ENCODE measurements at regions not wholly inside any gene's neighbourhood (a gene's known extent, or its start where the extent isn't known, plus 50 kb on each side); places are given as distances from the start of the nearest gene placed in this dataset.

- no peak for DNase-seq
Measured at GRCh38 chr7:118298771-118299170, 74.3 kb downstream of the ANKRD7 start.

GRCh38 chr7:118300177-118300576 is 75.7 kb downstream of the ANKRD7 start:
- no peak for DNase-seq

- DNase-seq = no peak
Measured at GRCh38 chr7:118304100-118304499, 79.6 kb downstream of the ANKRD7 start.

DNA sequence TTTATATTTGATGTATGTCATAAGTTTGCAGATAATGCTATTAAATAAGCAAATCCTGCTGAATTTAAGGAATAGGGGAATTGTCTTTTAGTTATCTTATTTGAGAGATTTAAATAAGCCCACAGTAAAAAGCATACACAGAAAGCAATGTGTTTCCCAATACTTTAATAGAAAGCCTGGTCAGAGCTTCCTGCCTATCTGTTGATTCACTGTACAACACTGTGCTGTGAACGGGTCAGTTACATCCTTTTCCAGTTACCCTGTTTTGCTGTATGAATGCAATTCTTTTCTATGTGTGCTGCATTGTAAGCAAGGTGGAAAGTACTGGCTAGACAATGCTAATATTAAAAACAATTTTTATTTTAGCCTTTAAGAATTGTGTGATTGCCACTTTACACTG is 81.2 kb downstream of the ANKRD7 start:
- no peak for DNase-seq

GRCh38 chr7:118306771-118307170 is 82.3 kb downstream of the ANKRD7 start:
- no peak for DNase-seq

DNA sequence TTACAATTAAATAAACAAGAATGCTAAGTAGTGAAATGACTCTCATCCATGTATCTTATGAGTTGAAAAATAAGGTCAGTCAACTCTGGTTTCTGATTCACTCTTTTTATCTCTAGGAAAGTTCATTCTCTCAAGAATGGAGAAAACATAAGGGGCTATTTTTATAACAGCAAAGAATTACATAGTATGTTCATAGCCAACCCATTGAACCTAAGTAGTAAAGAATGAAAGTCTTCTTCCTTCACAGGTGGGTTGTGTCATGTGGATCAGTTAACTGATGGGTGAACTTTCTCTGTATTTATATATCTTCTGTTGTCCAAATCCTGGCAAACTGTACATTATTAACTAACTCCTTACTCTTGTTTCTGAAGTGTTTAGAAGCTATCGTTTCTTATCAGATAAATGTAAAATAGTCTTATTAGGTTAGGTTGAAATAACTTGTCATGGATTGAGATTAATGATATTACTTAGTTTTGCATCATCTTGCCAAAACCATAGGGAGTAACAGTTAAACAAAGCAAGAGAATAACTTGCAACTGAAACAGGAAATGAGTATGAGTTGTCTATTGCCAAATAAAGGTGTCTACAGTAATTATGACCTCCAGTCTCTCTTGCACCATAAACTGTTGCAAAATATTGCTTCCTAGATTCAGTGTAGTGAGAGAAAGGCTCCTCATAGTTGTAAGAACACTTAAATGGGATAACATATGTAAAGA is 86.8 kb downstream of the ANKRD7 start:
- peak; percentile 1 for DNase-seq

GRCh38 chr7:118312051-118312450 is 87.5 kb downstream of the ANKRD7 start:
- DNase-seq = no peak

DNA sequence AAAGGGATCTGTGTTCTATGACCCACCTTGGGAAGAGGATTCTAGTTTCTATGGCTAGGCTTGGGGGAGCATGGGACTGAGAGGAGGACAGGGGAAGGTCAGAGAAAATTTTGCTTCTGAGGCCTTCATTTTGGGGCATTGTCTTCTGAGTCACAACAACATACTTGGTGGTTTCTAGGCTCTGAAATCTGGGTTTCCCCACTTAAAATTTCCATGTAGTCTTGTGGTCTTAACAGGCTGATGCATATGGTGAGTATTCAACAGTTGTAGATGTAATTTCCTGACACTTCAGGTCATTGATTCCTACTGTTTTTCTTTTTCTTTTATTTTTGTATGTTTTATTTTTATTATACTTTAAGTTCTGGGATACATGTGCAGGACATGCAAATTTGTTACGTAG is 88.5 kb downstream of the ANKRD7 start:
- DNase-seq = no peak

GRCh38 chr7:118324790-118325449 is 100.4 kb downstream of the ANKRD7 start:
- DNase-seq = no peak

GRCh38 chr7:118325450-118325808 is 100.9 kb downstream of the ANKRD7 start:
- DNase-seq = no peak

- DNase-seq = no peak
Measured at GRCh38 chr7:118327174-118327573, 102.7 kb downstream of the ANKRD7 start.

DNA sequence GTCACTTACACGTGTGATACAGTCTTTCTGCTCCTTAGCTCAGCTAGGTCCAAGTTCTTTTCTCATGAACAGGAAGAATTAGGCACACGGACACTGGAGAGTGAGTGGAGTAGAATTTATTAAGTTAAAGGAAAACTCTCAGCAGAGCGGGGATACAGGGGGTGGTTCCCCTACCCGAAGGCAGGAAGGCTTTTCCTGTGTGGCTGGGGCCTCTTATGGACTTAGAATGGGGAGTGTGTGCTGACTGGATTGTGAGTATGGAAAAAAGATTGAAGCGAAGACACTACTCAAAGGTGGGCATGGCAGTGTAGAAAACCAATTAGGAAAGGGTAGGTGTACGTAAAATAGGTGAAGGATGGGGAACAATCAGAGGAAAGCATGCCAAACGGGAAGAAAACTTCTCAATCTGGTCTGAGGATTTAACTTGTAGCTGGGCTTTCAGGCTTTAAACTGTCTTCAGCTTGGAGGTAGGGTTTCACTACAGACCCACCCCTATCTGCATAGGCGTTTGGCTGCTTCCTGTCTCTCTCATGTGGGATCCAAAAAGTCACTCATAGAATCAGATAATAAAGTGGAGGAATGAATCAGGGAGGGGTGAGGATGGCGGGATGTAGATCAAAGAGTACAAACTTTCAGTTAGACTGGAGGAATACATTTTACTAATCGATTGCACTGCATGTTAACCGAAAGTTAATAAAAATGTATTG is 104.2 kb downstream of the ANKRD7 start:
- DNase-seq = no peak

DNA sequence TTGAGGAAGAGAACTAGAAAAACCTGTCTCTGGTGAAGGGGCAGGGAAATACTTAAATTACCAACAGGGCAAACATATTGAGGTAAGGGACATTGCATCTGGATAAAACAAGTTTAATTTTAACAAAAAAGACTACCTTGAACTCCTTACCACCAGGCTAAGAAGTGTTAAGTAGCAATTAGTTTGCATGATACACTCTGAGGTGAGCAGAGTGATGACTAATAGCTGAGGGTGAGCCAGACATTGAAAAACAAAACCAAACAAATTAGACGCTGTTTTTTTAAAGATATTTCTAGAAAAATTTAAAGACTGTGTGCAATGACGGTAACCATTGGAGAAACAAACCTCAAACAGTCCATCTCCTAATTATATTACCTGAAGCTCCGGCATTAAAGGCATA is 105.9 kb downstream of the ANKRD7 start:
- no peak for DNase-seq

DNA sequence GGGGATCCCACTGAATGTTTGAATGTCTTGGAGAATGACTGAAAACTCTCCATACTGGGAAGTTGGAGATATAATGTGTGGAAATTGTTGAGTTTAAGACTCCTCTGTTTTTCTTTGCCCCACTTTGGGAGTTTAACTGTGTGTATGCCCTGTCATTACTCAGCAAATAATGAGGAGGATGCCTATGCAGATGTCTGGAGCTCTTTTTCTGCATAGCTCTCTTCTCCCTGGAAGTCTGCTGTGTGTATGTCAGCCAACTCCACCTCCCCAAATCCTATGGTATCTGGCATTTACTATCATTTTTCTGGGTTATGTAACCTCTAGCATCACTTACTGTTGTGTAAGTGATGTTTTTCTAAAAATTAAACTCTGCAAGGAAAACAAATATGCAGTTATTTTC is 122.2 kb downstream of the ANKRD7 start:
- DNase-seq = no peak

DNA sequence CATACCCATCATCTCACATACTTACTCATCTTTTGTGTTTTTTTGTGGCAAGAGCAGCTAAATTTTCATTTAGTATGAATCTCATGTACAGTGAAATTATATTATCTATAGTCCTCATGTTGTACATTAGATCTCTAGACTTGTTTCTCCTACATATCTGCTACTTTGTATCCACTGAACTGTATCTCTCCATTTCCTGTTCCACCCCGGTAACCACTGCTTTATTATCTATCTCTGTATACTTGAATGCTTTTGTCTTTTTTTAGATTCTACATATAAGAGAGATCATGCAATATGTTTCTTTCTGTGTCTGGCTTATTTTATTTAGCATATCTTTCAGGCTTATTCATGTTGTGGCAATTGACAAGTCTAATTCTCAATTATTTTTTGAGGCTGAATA is 125.1 kb downstream of the ANKRD7 start:
- no peak for DNase-seq

- DNase-seq = no peak
Measured at GRCh38 chr7:118350260-118350659, 125.8 kb downstream of the ANKRD7 start.

DNA sequence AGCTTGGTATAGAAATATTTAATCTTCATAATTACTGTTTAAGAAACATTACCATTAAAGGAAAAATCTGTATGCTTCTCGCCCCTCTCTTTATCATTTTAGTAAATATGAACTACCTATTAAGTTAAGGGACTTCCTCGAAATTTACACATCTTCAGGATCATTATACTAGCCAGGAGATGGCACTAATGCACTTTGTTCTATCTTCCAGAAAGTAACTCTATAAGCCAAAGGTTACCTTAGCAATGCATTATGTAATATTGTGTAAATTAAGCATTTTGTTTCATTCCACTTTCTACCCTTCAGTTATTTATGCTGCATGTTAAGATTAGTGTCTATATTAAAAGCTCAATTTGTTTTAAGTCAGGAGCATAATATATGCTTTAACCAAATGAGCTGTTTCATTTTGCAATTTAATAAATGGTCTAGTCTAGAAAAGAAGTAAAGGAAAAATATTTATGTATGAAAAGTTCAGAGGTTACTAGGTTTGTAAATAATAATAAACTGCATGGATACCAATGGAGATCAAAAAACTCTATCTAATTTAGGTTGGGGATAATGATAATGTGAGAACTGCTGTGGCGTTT is 128.5 kb downstream of the ANKRD7 start:
- DNase-seq = no peak

DNA sequence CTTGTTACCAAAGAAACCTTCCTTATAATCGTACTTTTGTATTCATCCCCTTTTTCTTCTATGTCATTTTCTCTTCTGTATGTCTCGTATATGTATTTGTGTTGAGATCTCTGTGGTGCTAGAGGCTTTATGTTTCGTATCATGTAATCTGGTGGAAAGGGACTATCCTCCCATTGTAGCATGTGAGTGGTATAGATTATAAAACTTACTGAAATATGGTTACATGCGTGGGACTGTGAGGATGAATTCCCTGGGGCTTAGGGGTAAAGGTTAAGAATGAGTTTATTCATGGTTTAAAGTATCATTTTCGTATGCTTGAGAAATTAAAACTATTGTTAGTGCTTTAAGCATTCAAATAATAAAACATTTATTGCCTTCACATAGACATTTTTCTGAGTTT is 141.9 kb downstream of the ANKRD7 start:
- DNase-seq = no peak

- DNase-seq = no peak
Measured at GRCh38 chr7:118368958-118369357, 144.5 kb downstream of the ANKRD7 start.

GRCh38 chr7:118369987-118370386 is 145.5 kb downstream of the ANKRD7 start:
- DNase-seq = no peak

- DNase-seq = no peak
Measured at GRCh38 chr7:118372530-118372929, 148.0 kb downstream of the ANKRD7 start.

DNA sequence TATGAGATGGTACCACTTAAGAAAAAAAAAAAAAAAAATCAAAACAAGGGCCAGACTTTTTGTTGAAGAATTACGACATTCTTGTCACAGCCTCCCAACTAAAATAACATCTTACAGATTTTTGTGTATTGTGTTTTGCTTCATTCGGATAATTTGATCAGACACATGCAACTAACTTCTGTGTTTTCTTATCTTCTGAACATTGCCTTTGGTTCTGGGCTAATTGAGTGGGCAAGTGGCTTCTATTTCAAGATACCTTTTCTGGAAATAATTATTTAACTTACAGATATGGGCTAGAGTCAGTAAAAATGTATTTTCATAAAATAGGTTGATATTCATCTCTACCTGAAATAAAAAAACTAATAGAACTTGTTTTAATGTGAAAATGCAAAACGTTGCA is 165.1 kb downstream of the ANKRD7 start:
- DNase-seq = no peak

- no peak for DNase-seq
Measured at GRCh38 chr7:118404211-118404610, 179.7 kb downstream of the ANKRD7 start.

DNA sequence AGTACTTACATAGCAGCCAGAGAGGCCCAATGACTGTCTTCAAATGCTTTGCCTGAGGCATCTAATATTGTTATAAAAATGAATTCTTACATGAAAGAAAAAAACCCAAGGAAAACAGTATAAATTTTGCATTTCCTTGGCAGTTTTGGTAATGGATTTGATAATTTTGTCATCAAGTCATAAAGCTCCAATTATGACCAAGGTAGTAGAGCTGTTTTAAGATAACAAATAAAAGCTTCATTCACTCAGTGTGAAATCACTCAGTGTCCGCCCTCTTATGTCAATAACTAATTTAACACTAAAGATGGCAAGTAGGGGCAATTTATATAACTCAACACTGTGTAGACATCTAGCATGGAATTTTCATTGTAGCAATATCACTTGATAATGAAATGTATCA is 193.9 kb downstream of the ANKRD7 start:
- DNase-seq = no peak
